ENCODE measurements at regions not wholly inside any gene's neighbourhood (a gene's known extent, or its start where the extent isn't known, plus 50 kb on each side); places are given as distances from the start of the nearest gene placed in this dataset.
"Not testable (repeated sequence)": the region's sequence is repeated elsewhere in the genome, so short reads cannot be mapped to it uniquely, and the experiment has no call there.

DNA sequence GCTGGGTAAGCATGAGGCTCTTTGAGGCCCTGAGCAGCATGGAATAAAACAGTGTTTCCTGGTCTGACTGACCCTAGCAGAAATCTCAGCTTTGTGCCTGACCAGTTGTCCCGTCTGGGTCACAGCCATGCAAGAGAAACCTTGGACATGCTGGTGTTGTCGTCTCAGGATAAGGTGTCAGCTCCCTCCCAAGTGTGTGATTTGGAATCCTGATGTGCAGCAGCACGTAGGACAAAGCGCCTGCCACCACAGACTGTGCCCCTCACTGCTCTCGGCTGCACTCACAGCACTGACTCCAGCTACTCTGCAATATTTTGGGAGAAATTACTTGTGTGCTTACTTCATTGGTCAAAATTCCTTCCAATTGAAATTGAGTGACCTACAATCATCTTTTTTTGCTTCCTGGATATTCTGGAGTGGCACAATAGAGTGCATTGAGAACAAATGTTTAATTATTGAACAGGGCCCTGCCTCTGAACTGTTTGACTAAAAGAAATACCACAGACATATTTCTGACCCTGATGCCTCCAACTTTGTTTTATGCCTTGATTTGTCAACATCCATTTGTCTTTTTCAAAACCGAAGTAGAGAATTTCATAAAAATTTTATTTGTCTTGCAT is 352.4 kb downstream of the SOCS6 start:
- no peak for DNase-seq

DNA sequence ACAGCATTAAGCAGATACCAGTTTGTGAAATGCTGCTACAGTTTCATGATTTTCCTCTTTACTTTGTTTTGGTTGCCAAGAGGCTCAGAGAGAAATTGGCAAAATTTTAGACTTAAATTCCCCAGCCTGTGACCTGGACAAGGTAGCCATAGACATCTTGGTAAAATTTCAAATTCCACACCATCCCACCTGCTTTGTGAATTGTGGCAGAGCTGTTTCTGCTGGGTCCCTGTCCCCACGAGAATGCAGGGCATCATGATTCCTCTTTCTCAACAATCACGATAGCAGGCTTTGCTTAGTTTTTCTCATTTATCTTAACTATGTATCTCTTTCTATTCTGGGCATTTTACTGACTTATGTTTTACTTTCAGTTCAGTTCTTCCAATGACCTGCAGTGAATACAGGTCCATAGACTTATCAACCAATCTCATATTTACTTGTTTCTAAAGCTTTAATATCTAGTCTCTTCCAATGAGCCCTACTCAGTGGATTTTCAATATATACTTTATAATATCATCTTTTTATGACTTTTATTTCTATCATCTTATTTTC is 351.6 kb downstream of the SOCS6 start:
- no peak for DNase-seq

DNA sequence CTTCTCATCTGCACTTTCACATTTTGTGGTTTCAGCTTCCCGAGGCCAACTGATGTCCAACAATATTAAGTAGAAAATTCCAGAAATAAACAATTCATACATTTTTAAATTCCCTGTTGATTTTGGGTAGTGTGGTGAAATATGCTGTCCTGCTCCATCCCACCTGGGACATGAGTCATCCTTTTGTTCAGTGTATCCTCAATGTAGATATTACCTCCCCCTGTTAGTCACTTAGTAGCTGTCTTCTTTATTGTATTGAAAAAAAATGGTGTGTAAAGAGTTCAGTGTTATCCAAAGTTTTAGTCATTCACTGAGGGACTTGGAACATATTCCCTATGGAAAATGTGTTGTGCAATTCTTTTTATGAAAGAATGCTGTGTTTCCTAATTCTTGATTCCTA is 348.1 kb downstream of the SOCS6 start:
- DNase-seq = no peak

DNA sequence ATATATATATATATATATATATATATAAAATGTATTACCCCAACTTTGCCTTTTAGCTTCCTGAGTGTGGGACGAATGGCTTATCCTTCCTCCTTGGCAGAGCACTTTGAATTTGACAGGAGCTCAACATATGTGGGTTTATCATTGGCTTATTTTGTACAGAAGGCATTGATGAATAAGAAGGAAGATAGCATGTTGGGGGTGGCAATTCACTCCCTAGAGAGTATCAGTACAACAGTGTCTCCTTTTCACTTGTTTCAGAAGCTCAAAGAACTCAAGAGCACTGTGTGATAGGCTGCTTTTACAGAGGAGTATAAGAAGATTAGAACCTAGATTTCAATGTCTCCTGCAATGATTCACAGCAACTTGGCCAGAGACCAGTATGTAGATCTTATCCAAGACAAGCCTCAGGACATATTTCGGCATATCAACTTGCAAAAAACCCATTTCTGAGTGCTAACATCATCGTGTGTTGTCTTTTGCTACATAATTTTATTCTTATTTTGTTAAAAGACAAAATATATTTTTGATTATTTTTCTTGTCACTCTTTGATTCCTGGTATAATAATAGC is 345.8 kb downstream of the SOCS6 start:
- DNase-seq = no peak

DNA sequence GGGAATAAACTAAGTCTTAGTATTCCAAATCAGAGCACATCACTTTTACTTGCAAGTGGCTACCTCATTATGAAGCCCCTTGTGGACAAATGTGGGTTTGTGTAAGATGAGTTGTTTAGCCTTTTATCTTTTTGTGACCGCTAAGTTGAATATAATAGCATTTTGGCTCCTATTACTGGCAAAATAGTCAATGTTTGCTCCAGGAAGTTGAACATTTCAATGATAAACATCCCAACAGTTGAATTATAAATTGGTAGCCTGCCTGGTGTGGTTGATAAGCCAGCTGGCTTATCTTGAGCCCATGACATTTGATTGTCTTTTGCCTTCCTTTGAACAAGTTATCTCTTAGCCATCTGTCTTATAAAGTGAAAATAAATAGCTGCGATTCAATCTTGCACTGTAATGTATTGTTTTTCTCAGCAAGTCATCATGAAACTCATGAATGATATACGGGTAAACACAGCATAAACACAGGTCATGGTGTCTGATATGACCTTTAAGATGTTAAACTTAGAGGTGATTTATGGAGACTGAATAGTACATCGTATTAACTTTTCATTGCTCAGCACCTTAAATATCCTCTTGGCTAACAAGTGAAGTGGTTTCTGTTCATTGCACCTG is 338.4 kb downstream of the SOCS6 start:
- DNase-seq = no peak

DNA sequence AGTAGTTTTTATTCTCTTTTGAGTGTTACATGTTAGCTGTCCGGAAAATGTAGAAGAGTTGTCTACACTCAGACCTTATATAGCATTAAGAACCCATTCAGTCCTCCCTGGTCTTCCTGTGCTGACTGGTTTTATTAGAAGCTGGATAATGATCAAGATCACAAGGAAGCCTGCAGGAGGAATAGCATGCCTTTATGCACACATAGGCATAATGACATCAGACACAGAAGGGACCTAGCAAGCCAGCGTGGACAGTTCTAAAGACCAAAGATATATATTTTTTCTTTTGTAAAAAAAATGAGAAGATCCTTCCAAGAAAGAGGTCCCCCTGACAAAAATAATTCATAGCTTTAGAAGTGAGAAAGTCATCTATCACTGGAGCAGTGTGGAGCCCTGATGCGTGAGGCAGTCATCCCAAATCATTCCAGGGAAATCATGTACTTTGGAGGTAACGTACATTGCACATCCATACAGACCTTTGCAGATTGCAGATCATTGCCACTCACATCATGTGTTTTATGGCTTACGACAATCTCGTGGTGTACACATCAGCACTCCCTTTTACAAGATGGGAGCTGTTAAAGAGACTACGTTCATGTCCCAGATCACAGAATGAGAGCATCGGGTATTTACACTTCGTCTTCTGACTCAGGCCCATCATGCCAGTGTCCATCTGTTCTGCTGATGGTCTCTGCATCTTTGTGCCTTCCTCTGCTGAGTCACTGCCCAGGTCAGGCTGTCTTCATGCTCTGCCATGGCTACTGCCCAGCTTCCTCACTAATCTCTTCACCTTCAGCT is 334.0 kb downstream of the SOCS6 start:
- DNase-seq = no peak

DNA sequence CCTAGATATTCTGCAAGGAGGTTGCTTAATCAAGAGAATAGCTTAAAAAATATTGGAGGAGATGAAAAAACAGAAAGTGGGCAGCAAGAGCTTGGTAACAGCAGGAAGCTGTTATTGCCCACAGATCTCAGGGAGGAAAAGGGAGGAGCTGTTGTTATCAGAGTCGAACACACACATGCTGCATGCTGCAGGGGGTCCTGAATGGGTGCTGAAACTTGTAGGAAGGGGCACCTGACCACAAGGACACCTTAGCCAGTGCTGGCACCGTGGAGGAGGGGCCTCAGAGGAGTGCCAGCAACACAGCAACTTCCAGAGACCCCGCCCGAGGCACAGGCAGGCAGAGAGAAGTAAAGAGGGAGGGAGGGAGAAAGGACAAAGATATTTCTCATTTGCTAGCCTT is 332.9 kb downstream of the SOCS6 start:
- DNase-seq = no peak

DNA sequence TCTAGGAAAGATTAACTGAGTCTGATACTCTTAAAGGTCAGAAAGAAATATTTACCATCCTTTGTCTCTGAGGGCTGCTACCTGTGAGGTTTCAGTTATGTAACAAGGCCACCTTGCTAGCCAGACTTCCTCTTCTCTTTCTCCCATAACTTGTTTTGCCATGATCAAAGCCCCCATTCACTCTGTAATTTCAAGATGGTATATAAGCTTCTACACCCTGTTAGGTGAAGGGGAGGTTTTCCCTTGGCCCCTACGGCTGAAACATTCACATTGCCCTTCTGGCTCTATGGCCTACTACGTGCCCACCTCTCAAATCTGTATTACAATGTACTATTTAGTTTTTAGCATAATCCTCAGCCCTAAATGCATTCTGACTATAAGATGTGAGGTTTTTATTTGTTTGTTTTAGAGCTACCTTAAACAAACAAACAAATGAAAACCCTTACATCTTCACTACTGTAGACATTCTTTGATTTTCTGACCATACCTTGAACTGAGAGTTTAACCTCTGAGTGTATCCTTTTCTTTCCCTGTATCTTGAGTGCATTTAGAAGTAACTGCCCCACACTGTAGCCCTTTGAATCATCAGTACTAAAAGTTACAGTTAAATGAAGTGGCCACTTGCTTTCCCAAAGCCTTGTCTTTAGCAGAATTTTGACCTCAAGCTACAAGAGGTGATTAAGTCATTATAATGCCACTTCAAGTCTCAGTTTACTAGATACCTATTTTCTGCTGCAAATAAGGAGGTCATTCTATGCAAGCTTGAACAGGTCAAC is 332.2 kb downstream of the SOCS6 start:
- DNase-seq = no peak

DNA sequence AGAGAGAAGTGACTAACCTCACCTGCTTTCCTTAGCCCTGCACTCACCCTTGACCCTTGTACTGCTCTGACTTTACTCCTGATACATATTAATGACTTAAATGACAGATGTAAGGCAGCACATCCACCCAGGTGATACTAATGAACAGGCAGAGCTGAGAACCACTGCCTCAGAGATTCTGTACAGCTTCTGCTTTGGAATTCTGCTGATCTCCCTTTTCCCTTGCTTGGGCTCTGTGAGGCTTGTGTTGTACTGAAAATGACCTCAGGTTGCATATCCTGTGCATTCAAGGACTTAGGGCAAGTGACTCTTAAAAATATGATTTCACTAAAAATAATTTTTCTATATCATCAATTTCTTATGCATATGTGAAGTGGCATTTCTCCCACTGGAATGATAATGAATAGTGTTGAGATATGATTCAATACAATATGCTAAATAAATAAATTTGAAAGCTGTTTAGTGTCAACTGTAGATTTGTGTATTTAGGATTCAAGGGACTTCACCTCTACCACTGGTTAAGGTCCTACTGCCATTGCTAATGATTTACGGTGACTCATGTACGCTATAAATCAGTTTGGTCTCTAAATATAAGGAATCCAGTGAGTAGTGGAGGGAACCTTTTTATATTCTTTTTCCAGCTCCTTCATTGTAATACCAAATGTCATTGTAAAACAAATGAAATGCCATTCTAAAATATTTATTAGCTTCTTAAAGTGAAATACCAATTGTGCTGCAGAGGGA is 328.3 kb downstream of the SOCS6 start:
- no peak for DNase-seq

DNA sequence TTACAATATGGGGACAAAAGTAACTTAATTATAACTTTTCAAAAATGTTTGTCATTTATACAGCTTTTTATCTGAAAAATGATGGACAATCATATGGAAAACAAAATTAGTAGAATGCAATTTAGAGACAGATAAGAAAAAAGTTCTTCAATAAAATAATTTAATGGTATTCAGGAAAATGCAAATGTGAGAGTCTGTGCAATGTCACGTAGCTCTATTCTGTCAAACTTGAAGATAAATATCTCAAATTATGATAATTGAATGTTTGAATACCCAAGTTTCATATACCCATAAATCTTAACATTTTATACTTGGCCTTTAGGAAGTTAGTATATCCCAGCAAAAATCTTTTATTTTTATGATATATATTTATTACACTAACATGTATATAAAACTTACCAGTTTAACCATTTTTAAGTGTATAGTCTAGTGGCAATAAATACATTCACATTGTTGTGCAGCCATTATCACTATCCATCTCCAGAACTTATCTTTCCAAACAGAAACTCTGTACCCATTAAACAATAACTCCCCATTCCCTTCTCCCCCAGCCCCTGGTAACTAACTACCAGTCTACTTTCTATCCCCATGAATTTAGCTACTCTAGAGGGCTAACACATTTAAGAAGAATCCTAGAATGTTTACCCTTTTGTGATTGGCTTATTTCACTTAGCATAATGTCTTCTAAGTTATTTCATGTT is 311.5 kb downstream of the SOCS6 start:
- no peak for DNase-seq

DNA sequence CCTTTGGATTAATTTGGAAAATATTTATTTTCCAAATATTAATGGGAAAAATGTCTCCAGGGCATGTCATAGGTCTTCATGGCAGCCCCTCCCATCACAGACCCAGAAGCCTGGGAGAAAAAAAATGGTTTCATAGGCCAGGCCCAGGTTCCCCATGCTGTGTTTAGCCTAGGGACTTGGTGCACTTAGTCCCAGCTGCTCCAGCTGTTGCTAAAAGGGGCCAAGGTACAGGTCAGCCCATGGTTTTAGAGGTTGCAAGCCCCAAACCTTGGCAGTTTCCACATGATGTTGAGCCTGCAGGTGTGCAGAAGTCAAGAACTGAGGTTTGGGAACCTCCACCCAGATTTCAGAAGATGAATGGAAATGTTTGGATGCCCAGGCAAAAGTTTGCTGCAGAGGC is 309.6 kb downstream of the SOCS6 start:
- no peak for DNase-seq

DNA sequence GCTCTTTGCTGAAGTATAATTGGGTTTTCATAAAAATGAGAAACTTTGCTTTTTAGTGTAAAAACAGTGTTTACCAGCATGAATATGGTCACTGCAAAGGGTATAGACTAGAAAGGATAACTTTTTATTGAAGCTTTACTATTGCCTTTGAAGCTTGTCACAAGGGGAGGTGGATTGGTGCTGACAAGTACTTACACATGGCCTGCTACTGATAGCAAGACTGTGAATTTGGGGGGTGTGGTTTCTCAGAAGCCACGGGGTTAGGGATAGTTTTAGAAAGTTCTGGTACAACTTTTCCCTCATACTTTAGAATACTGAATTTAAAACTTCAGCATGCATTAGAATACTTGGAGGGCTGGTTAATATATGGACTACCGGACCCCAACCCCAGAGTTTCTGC is 294.1 kb downstream of the SOCS6 start:
- DNase-seq = no peak

DNA sequence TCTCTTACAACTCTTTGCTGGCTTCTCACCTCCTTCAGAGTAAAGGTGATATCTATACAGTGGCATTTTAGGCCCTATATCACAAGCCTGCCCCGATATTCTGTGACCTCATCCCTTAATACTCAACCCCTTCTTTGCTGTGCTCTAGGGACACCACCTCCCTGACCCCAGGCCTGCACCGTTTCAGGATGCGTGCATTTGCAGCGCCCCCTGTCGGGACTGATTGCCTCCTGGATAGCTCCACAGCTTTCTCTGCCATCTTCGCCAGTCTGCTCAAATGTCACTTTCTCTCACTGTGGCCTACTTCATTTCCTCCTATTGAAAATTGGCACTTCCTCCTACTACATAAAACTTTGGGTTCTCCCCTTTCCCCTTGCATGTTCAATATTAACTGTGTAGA is 289.6 kb downstream of the SOCS6 start:
- no peak for DNase-seq

DNA sequence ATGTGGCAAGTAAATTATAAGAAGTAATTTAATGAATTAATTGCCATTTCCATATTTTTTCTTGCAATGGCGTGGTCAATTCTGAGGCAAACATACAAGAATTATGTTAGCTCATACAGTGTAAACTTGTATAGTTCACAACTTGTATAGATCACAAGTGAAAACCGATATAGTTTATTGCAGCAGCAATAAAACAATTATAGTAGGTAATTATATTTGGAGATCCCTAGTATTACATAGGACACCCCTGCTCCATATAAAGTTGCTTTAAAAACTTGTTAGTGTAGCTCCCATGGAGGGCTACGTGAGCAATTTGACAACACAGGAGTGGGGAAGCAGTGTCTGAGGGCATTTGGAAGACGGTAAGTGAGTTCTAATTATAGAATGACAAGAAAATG is 288.2 kb downstream of the SOCS6 start:
- DNase-seq = no peak

DNA sequence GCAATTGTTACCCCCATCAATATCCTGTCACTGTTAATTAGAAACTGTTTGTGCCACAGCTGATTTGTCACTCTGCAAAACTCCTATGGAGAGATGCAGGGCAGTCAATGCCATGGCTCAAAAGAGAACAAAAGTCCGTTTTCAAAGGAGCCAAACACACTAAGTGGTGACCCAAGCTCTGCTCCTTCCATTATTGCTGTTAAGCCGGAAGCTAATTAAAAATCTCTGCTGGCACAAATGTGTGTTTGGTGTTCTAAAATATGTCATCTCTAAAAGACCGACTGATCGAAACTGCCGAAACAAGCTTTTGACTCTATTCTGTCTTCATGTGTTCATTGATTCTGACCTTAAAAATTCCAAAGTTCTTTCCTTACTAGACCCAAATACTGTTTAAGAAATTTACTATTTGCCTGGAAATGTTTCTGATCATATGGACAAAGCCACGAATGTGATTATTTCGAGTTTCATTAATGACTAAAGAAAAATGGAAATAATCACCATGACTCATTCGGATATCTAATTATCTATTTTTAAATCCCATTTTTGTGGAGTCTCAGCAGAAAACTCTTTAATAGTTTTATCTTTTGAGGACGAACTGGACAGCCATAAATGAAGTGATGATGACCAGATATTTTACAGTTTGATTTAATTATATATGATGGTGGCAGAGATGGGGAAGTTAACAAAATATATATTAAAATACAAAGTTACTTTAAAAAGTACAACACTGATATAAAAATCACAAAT is 287.6 kb downstream of the SOCS6 start:
- DNase-seq = no peak

DNA sequence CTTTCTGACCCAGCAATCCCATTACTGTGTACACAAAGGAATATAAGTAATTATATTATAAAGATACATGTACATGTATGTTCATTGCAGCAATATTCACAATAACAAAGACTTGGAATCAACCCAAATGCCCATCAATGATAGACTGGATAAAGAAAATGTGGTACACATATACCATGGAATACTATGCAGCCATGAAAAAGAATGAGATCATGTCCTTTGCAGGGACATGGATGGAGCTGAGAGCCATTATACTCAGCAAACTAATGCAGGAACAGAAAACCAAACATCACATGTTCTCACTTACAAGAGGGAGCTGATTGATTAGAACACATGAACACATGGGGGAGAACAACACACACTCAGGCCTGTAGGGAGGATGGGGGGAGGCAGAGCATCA is 286.1 kb downstream of the SOCS6 start:
- DNase-seq = not testable (repeated sequence)

DNA sequence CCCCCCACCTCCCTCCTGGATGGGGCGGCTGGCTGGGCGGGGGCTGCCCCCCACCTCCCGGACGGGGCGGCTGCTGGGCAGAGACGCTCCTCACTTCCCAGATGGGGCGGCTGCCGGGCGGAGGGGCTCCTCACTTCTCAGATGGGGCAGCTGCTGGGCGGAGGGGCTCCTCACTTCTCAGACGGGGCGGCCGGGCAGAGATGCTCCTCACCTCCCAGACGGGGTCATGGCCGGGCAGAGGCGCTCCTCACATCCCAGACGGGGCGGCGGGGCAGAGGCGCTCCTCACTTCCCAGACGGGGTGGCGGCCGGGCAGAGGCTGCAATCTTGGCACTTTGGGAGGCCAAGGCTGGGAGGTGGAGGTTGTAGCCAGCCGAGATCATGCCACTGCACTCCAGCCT is 280.8 kb downstream of the SOCS6 start:
- DNase-seq = not testable (repeated sequence)

DNA sequence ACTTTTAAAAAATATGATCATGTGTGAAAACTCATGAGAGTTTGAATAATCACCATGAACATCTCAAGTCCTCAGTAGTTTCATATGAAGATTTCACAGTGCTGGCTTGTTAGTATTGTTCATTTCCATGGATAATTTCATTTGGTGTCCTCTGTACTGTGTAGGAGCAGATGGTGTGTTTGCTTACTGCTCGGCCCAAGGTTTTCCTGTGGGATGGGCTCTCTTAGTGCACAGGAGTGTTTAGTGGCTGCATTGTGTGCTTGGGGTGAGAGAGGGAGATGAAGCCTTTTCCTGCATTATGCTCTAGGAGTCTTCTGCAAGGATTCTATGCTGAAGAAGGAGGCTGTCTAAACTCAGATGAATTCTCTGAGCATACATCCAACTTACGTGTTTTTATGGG is 270.6 kb downstream of the SOCS6 start:
- no peak for DNase-seq

DNA sequence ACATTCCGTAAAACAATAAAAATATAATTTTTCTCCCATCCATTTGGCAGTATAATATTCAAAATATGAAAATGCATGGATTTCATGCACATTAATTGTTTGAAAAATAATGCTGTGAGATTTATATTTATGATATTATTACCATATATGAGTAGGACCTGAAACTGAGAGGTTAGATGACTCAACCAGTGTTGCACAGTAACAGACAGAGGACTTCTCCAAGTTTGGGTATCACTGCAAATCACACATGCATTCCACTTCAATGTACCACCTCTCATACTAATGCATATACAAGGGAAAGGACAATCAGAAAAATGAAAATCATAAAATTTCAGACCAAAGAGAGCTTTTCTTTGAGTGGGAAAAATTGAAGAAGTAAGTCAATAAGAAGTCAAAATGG is 269.5 kb downstream of the SOCS6 start:
- DNase-seq = no peak

DNA sequence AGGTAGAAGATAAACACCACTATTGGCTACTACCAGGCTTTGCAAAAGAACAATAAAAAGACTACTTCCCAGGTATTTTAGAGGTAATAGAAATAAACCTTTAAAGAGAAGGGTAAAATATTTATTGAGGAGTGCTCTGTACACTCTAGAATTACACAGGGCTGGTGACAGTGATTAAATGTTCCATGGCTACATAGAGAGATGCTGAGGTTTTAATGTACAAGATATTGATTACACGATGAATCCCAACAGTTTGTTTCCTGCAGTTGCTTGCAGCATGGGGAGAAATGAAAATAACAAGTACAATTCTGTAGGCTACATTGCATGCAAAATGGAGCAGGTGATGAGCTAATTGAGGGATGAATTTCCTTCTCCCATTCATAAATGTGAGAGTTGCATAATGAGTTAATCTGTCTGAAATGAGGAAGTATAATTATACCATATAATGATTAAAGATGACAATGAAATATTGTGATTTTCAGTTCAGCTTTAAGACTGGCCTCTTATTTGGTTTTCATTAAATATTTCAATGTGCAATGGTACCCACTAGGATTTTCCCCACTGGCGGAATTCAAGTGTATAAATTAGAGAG is 266.1 kb downstream of the SOCS6 start:
- DNase-seq = no peak

DNA sequence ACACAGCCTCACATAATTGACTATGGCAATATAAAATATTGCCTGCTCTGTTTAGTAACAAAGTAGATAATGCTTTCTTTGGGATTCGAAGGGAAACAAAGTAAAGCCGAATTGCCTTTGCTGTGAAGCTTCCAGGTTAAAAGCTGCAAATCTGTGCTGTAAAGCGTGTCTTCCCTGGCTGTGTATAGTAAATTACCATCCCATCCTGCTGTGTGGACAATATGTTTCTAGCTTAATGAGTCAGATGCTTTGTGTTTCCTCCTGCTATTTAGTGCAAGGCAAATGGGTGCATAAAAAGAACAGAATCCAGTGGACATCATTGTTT is 265.1 kb downstream of the SOCS6 start:
- no peak for DNase-seq
